ENCODE measurements at regions not wholly inside any gene's neighbourhood (a gene's known extent, or its start where the extent isn't known, plus 50 kb on each side); places are given as distances from the start of the nearest gene placed in this dataset.

DNA sequence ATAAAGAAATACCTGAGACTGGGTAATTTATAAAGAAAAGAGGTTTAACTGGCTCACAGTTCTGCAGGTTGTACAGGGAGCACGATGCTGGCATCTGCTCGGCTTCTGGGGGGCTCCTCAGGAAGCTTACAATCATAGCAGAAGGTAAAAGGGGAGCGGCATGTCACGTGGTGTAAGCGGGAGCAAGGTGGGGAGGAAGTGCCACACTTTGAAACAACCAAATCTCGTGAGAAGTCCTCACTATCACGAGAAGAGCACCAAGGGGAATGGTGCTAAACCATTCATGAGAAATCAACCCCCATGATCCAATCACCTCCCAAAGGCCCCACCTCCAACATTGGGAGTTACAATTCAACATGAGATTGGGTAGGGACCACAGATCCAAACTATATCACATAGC lies 67.7 kb downstream of the AKR1B1 start:
- H3K4me1 ChIP-seq = no peaks in the 10 kb centered on the region
- H3K79me2 ChIP-seq = no peaks in the 10 kb centered on the region
- no peaks in the 10 kb centered on the region for H3K36me3 ChIP-seq (ENCODE audit: control insufficient read depth, insufficient read depth, low read length)
- no peak overlapping the region for H2AFZ ChIP-seq
- no peak overlapping the region for H3K9ac ChIP-seq
- H3K27me3 ChIP-seq (ENCODE audit: control insufficient read depth, insufficient read depth, low read length) = no peaks in the 10 kb centered on the region
- no peaks in the 10 kb centered on the region for H3K9me3 ChIP-seq (ENCODE audit: control insufficient read depth, low read length)
- H3K27ac ChIP-seq = no peak overlapping the region
- no peak overlapping the region for H3K4me3 ChIP-seq (ENCODE audit: low read depth, low read length)
- no peak overlapping the region for H3K4me2 ChIP-seq (ENCODE audit: low read length)
- TF ChIP-seq, protein P1, sequence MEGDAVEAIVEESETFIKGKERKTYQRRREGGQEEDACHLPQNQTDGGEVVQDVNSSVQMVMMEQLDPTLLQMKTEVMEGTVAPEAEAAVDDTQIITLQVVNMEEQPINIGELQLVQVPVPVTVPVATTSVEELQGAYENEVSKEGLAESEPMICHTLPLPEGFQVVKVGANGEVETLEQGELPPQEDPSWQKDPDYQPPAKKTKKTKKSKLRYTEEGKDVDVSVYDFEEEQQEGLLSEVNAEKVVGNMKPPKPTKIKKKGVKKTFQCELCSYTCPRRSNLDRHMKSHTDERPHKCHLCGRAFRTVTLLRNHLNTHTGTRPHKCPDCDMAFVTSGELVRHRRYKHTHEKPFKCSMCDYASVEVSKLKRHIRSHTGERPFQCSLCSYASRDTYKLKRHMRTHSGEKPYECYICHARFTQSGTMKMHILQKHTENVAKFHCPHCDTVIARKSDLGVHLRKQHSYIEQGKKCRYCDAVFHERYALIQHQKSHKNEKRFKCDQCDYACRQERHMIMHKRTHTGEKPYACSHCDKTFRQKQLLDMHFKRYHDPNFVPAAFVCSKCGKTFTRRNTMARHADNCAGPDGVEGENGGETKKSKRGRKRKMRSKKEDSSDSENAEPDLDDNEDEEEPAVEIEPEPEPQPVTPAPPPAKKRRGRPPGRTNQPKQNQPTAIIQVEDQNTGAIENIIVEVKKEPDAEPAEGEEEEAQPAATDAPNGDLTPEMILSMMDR (IDR thresholded peaks at IDR 0.05) = no peak

DNA sequence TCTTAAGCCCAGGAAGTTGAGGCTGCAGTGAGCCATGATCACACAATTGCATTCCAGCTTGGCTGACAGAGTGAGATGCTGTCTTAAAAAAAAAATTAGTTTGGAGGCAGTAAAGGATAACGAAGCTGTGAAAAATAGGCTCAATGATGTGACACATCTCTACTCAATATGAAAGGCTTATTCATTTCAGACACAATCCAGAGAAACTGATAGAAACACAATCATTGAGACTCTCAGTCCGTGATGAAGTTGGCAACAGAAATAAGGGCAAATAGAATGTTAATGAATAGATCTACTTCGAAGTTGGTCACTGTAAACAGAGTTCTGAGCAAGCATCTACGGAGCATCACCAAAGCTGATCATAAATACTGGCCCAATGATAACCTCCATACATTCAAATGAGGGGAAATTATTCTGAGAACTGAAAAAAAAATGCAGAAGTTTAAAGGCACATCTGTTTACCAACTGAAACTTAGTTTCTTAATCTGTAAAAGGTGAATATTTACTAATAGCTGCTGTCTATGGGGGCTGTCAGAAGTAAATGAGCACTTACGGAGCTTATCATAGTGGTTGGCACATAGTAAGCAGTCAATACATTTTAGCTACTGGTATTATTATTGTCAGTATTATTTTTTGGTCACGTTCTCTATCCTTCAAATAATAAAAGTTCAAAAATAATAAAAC lies 70.4 kb downstream of the AKR1B1 start:
- Histone ChIP-seq H3K79me2 (no peaks in the 10 kb centered on the region), H3K27ac (no peak overlapping the region), H3K36me3 (ENCODE audit: control insufficient read depth, insufficient read depth, low read length) (no peaks in the 10 kb centered on the region), H2AFZ (no peak overlapping the region), H3K9ac (no peak overlapping the region), H3K4me1 (no peaks in the 10 kb centered on the region), H3K4me3 (ENCODE audit: low read depth, low read length) (no peak overlapping the region), H3K9me3 (ENCODE audit: control insufficient read depth, low read length) (no peaks in the 10 kb centered on the region), H3K4me2 (ENCODE audit: low read length) (no peak overlapping the region), H3K27me3 (ENCODE audit: control insufficient read depth, insufficient read depth, low read length) (no peaks in the 10 kb centered on the region)
- TF ChIP-seq, protein P1 (IDR thresholded peaks at IDR 0.05) = no peak

DNA sequence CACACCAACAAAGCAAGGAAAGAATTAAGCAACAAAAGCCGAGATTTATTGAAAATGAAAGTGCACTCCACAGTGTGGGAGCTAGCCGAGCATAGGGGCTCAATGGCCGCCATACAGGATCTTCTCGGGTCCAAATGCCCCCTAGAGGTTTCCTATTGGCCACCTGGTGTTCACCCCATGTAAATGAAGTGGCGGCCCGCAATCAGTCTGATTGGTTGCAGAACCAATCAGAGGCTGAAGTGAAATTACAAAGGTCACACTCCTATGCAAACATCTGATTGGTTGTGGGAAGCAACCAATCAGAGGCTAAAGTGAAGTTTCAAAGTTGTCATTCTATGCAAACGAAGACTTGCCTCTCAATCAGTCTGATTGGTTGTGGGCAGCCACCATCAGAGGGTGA lies 61.8 kb upstream of the SLC35B4 start:
- H3K9ac ChIP-seq = no peak overlapping the region
- H3K4me3 ChIP-seq (ENCODE audit: low read depth, low read length) = no peak overlapping the region
- H3K9me3 ChIP-seq (ENCODE audit: control insufficient read depth, low read length) = no peaks in the 10 kb centered on the region
- no peaks in the 10 kb centered on the region for H3K4me1 ChIP-seq
- no peak overlapping the region for H3K4me2 ChIP-seq (ENCODE audit: low read length)
- TF ChIP-seq, protein P1 (IDR thresholded peaks at IDR 0.05) = no peak
- H3K27me3 ChIP-seq (ENCODE audit: control insufficient read depth, insufficient read depth, low read length) = no peaks in the 10 kb centered on the region
- H3K27ac ChIP-seq = no peak overlapping the region
- no peak overlapping the region for H2AFZ ChIP-seq
- H3K79me2 ChIP-seq = no peaks in the 10 kb centered on the region
- no peaks in the 10 kb centered on the region for H3K36me3 ChIP-seq (ENCODE audit: control insufficient read depth, insufficient read depth, low read length)

DNA sequence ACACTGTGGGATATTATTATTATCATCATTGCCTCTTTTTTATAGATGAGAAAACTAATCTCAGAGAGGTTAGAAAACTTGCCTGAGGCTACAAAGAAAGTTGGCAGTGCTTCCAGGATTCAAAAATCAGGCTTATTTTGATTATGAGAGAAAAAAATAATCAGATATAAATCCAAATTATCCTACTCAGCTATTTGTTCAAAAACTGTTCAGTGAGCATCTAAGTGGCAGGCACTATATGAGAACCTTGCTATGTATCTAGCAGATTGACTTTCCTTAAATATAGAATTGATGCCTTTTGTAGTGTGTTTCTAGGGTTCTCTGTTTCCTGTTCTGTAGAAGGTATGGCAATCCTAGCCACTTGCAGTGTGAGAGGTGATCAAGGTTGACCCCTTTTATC lies 60.0 kb upstream of the SLC35B4 start:
- Histone ChIP-seq H3K27ac (no peak overlapping the region), H3K9me3 (ENCODE audit: control insufficient read depth, low read length) (no peaks in the 10 kb centered on the region), H3K27me3 (ENCODE audit: control insufficient read depth, insufficient read depth, low read length) (no peaks in the 10 kb centered on the region), H3K4me2 (ENCODE audit: low read length) (no peak overlapping the region), H3K36me3 (ENCODE audit: control insufficient read depth, insufficient read depth, low read length) (no peaks in the 10 kb centered on the region), H3K4me3 (ENCODE audit: low read depth, low read length) (no peak overlapping the region), H3K9ac (no peak overlapping the region), H2AFZ (no peak overlapping the region), H3K79me2 (no peaks in the 10 kb centered on the region), H3K4me1 (no peaks in the 10 kb centered on the region)
- TF ChIP-seq, protein P1 (IDR thresholded peaks at IDR 0.05) = no peak

DNA sequence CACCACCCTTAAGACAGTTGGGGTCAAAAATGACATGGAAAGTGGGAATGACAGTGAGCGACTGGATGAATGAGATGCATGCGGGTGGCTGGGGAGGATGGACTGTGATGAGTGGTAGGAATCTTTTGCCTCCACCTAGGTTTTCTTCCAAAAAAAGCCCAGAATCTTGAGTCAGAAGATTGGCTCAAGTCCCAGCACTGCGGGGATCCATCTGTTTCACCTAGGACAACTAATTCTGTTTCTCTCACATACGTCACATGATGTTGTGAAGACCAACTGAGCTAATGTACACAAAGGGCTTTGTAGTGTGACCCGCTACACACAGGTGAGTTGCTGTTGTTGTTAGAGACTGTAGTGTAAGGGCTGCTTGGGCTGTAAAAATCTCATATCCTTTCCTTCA lies 58.5 kb upstream of the SLC35B4 start:
- Histone ChIP-seq H3K27me3 (ENCODE audit: control insufficient read depth, insufficient read depth, low read length) (no peaks in the 10 kb centered on the region), H3K27ac (no peak overlapping the region), H3K9ac (no peak overlapping the region)

More for the DNA sequence above, 58.5 kb upstream of the SLC35B4 start:
- Histone ChIP-seq H2AFZ (no peak overlapping the region), H3K79me2 (no peaks in the 10 kb centered on the region), H3K4me3 (ENCODE audit: low read depth, low read length) (no peak overlapping the region), H3K4me2 (ENCODE audit: low read length) (no peak overlapping the region), H3K9me3 (ENCODE audit: control insufficient read depth, low read length) (no peaks in the 10 kb centered on the region), H3K4me1 (no peaks in the 10 kb centered on the region), H3K36me3 (ENCODE audit: control insufficient read depth, insufficient read depth, low read length) (no peaks in the 10 kb centered on the region)
- TF ChIP-seq, protein P1 (IDR thresholded peaks at IDR 0.05) = no peak
